Astrocyte (in vitro differentiated cells and primary cell): ENCODE measurements at regions not wholly inside any gene's neighbourhood (a gene's known extent, or its start where the extent isn't known, plus 50 kb on each side); places are given as distances from the start of the nearest gene placed in this dataset.

Experiments used
- DNase-seq: peaks from one replicate; pipeline ENCODE4 v3.0.0-alpha.2; 2010; ENCODE audit warnings: low read depth
- FAIRE-seq: peaks from 2 replicates; lab custom pipeline; 2011; peaks lifted over from hg19 to GRCh38; lab: Jason Lieb, UNC
- H2AFZ ChIP-seq: 2 replicates; pipeline ENCODE4 v1.6.0; 2012; ENCODE audit warnings: low read depth, low read length, inconsistent platforms
- H3K27ac ChIP-seq: 2 replicates; pipeline ENCODE4 v1.5.1; 2011; ENCODE audit warnings: low read depth, low read length, inconsistent platforms
- H3K27me3 ChIP-seq: 2 replicates; pipeline ENCODE4 v1.6.0; 2011; ENCODE audit warnings: low read length, inconsistent platforms; ENCODE audit not compliant: insufficient read depth
- H3K36me3 ChIP-seq: 2 replicates; pipeline ENCODE4 v1.5.1; 2011; ENCODE audit warnings: low read length, inconsistent platforms; ENCODE audit not compliant: insufficient read depth
- H3K4me1 ChIP-seq: 2 replicates; pipeline ENCODE4 v1.5.1; 2011; ENCODE audit warnings: low read length, inconsistent platforms; ENCODE audit not compliant: insufficient read depth
- H3K4me2 ChIP-seq: 2 replicates; pipeline ENCODE4 v1.6.0; 2012; ENCODE audit warnings: low read length, inconsistent platforms
- H3K4me3 ChIP-seq: 2 replicates; pipeline ENCODE4 v1.5.1; 2011; ENCODE audit warnings: low read depth, mild to moderate bottlenecking, low read length, inconsistent platforms; ENCODE audit not compliant: insufficient read depth
- H3K79me2 ChIP-seq: 2 replicates; pipeline ENCODE4 v1.6.0; 2012; ENCODE audit warnings: mild to moderate bottlenecking, low read length, inconsistent platforms; ENCODE audit not compliant: insufficient read depth
- H3K9ac ChIP-seq: 2 replicates; pipeline ENCODE4 v1.6.0; 2012; ENCODE audit warnings: mild to moderate bottlenecking, low read length, inconsistent platforms
- H3K9me3 ChIP-seq: 2 replicates; pipeline ENCODE4 v1.5.1; 2012; ENCODE audit warnings: low read depth, mild to moderate bottlenecking, low read length, inconsistent platforms; ENCODE audit not compliant: insufficient read depth
- H4K20me1 ChIP-seq: 2 replicates; pipeline ENCODE4 v1.6.0; 2012; ENCODE audit warnings: low read length, inconsistent platforms; ENCODE audit not compliant: insufficient read depth
- H3K27ac Mint-ChIP-seq: one replicate; pipeline ENCODE4 v1.8.0; 2021; ENCODE audit warnings: mild to moderate bottlenecking, mixed read lengths; ENCODE audit not compliant: unreplicated experiment
- H3K27me3 Mint-ChIP-seq: one replicate; pipeline ENCODE4 v1.8.0; 2021; ENCODE audit warnings: low read depth, mixed read lengths; ENCODE audit not compliant: unreplicated experiment
- H3K36me3 Mint-ChIP-seq: one replicate; pipeline ENCODE4 v1.8.0; 2021; ENCODE audit warnings: low read depth, mixed read lengths; ENCODE audit not compliant: unreplicated experiment
- H3K4me1 Mint-ChIP-seq: one replicate; pipeline ENCODE4 v1.8.0; 2021; ENCODE audit warnings: low read depth, mixed read lengths; ENCODE audit not compliant: unreplicated experiment
- H3K4me3 Mint-ChIP-seq: one replicate; pipeline ENCODE4 v1.8.0; 2021; ENCODE audit warnings: mild to moderate bottlenecking, moderate library complexity, mixed read lengths; ENCODE audit not compliant: unreplicated experiment
- H3K9me3 Mint-ChIP-seq: one replicate; pipeline ENCODE4 v1.8.0; 2021; ENCODE audit warnings: mild to moderate bottlenecking, mixed read lengths; ENCODE audit not compliant: unreplicated experiment
- EZH2 ChIP-seq: IDR thresholded peaks from 2 replicates; pipeline ENCODE4 v1.6.1; 2012; ENCODE audit warnings: mild to moderate bottlenecking, low read length, inconsistent platforms; ENCODE audit not compliant: insufficient read depth
- TF ChIP-seq, protein P1 (sequence below): IDR thresholded peaks from 2 replicates; pipeline ENCODE4 v1.5.1; 2011; ENCODE audit warnings: low read depth, mild to moderate bottlenecking, inconsistent platforms, low read length, moderate library complexity; ENCODE audit not compliant: insufficient read depth

DNA sequence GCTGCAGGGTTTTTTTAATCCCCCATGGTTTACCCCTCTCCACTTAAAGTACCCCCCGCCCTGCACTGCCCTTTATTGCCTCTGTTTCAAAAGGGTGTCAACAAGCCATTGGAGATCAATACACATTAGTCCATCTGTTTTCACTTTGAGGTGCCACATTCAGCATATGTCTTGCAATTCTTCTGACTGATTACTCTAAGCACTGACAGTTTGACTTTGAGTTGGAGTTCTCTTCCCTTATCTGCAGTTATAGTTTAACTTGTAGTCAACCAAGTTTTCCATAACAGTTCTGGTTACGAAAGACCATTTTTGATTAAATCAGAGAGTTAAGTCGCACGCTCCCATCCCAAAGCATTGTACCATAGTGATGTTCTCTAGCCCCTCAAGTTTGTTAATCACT lies 260.8 kb upstream of the TBX3 start:
- H3K4me1 ChIP-seq = no peaks in the 10 kb centered on the region
- Mint-ChIP-seq H3K4me3 (no peak overlapping the region), H3K27me3 (peaks cover 3% of the 10 kb centered on the region), H3K36me3 (no peaks in the 10 kb centered on the region), H3K27ac (no peak overlapping the region), H3K9me3 (peaks cover 1% of the 10 kb centered on the region), H3K4me1 (no peaks in the 10 kb centered on the region)
- H3K27me3 ChIP-seq = peaks cover 3% of the 10 kb centered on the region
- no peak overlapping the region for H3K9ac ChIP-seq
- peaks cover 3% of the 10 kb centered on the region for H3K9me3 ChIP-seq
- H3K79me2 ChIP-seq = no peaks in the 10 kb centered on the region
- H3K4me2 ChIP-seq = no peak overlapping the region
- H3K36me3 ChIP-seq = no peaks in the 10 kb centered on the region
- FAIRE-seq = no peak
- H4K20me1 ChIP-seq = no peaks in the 10 kb centered on the region
- no peak overlapping the region for H3K27ac ChIP-seq
- no peak overlapping the region for H2AFZ ChIP-seq
- H3K4me3 ChIP-seq = no peak overlapping the region
- no peak for DNase-seq
- TF ChIP-seq, protein P1, sequence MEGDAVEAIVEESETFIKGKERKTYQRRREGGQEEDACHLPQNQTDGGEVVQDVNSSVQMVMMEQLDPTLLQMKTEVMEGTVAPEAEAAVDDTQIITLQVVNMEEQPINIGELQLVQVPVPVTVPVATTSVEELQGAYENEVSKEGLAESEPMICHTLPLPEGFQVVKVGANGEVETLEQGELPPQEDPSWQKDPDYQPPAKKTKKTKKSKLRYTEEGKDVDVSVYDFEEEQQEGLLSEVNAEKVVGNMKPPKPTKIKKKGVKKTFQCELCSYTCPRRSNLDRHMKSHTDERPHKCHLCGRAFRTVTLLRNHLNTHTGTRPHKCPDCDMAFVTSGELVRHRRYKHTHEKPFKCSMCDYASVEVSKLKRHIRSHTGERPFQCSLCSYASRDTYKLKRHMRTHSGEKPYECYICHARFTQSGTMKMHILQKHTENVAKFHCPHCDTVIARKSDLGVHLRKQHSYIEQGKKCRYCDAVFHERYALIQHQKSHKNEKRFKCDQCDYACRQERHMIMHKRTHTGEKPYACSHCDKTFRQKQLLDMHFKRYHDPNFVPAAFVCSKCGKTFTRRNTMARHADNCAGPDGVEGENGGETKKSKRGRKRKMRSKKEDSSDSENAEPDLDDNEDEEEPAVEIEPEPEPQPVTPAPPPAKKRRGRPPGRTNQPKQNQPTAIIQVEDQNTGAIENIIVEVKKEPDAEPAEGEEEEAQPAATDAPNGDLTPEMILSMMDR = no peak
- no peak for TF ChIP-seq EZH2

DNA sequence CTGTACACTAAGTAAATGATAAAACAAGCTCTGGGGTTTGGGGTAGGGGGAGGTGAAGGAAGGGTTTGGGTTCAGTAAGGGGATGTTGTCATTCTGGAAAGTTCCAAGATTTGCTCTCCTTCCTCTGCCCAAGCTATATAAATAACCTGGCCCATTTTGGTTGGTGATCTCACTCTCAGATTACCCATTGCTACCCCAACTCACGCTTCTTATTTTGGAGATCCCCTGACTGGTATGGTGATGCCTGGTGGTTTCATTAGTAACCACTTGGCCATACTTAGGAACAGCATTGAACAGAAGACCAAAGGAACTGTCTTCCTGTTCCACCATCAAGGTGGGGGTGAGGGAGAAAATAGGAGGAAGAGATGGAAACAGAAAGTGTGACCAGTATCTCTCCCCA lies 259.6 kb upstream of the TBX3 start:
- Histone ChIP-seq H3K27me3 (peaks cover 3% of the 10 kb centered on the region), H3K9ac (no peak overlapping the region), H3K9me3 (peaks cover 3% of the 10 kb centered on the region), H3K36me3 (no peaks in the 10 kb centered on the region), H3K4me1 (no peaks in the 10 kb centered on the region), H3K4me3 (no peak overlapping the region), H3K4me2 (no peak overlapping the region), H2AFZ (no peak overlapping the region), H4K20me1 (no peaks in the 10 kb centered on the region), H3K79me2 (no peaks in the 10 kb centered on the region), H3K27ac (no peak overlapping the region)
- Mint-ChIP-seq H3K4me1 (no peaks in the 10 kb centered on the region), H3K4me3 (no peak overlapping the region), H3K27ac (no peak overlapping the region), H3K27me3 (peaks cover 3% of the 10 kb centered on the region), H3K9me3 (peaks cover 1% of the 10 kb centered on the region), H3K36me3 (no peaks in the 10 kb centered on the region)
- FAIRE-seq = no peak
- DNase-seq = no peak
- no peak for TF ChIP-seq EZH2
- TF ChIP-seq, protein P1 = no peak

DNA sequence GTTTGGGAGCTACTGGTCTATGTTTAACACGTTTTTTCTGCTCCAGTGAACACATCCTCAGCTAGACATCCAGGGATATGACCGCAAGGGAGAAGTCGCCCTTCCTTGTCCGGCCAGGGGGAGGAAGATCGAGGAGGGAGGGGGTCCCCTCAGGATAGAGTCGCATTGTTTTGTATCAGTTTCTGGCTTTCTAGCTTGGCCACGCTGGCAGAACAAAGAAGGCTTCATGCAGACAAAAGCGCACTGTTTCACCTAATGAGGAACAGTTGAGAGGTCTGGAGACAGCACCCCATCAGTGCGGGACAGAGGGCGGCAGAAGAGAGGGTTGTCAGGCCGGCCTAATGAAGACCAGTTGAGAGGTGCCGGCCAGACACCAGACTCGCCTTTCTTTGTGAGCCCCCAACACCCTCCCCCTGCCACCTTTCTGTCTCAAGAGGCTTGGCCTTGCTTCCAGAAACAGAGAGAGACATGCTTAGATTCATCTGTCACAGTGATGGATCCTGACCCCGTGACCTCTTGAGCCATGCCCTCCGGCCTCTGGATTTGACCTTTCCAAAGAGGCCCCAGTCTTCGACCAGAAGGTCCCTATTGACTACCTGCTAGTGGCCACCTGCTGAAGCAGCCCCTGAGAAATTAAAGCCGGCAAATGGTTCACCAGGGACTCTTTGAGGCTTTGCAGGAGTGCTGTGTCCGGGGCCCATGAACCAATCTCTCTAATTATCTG lies 254.7 kb upstream of the TBX3 start:
- Mint-ChIP-seq H3K27ac (no peak overlapping the region), H3K27me3 (peaks cover 3% of the 10 kb centered on the region), H3K4me3 (no peak overlapping the region), H3K36me3 (no peaks in the 10 kb centered on the region), H3K4me1 (peaks cover 21% of the 10 kb centered on the region), H3K9me3 (peaks cover 3% of the 10 kb centered on the region)
- H2AFZ ChIP-seq = no peak overlapping the region
- no peaks in the 10 kb centered on the region for H3K36me3 ChIP-seq
- H3K4me1 ChIP-seq = peaks cover 14% of the 10 kb centered on the region
- H3K9ac ChIP-seq = no peak overlapping the region
- H3K27me3 ChIP-seq = no peaks in the 10 kb centered on the region
- TF ChIP-seq, protein P1 = no peak
- no peaks in the 10 kb centered on the region for H3K79me2 ChIP-seq
- no peaks in the 10 kb centered on the region for H3K9me3 ChIP-seq
- DNase-seq (no peak), FAIRE-seq (no peak)
- H3K4me3 ChIP-seq = no peak overlapping the region
- H3K27ac ChIP-seq = no peak overlapping the region
- no peak overlapping the region for H3K4me2 ChIP-seq
- H4K20me1 ChIP-seq = no peaks in the 10 kb centered on the region
